PC-9 (cell line): ENCODE measurements at regions not wholly inside any gene's neighbourhood (a gene's known extent, or its start where the extent isn't known, plus 50 kb on each side); places are given as distances from the start of the nearest gene placed in this dataset.

Experiments
- CTCF ChIP-seq: fragments of 200-600 bp; sonication (generic); conservative IDR thresholded peaks from 2 replicates; pipeline ENCODE4 v1.6.1; 2017; ENCODE audit warnings: mixed run types, antibody characterized with exemption, mild to moderate bottlenecking, moderate library complexity
- EZH2 ChIP-seq: fragments of 200-600 bp; sonication (generic); IDR thresholded peaks from 2 replicates; pipeline ENCODE4 v1.8.0; 2017; ENCODE audit warnings: antibody characterized with exemption, low read depth

GRCh38 chr5:135253601-135254178 is 145.3 kb downstream of the MACROH2A1 start:
- TF ChIP-seq CTCF = no peak
- TF ChIP-seq EZH2 = no peak
